ENCODE measurements at regions not wholly inside any gene's neighbourhood (a gene's known extent, or its start where the extent isn't known, plus 50 kb on each side); places are given as distances from the start of the nearest gene placed in this dataset.

DNA sequence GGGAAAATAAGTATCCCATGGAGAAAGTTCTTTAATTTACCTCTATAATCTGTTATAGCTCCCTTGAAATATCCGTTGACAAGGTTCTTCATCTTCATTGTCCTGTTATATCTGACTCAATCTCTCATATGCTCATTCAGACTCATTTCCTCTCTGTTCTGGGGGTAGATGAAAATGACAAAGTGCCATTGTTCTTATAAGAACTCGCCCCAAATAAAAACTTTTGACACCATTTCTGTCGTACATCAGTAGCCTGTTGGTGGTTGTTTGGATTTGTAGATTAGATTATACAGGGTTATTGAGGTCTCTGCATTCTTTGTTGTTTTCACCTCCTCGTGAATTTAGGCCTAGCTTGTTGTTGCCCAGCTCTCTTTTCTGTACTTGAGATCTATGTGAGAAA lies 55.2 kb upstream of the IPO9 start:
- TF ChIP-seq CTCF (IDR thresholded peaks at IDR 0.05), result no peak
- TF ChIP-seq EZH2 (IDR thresholded peaks at IDR 0.05), result no peak
- TF ChIP-seq EZH2phosphoT487 (IDR thresholded peaks at IDR 0.05), result no peak
